Psoas muscle (tissue), 7 donors: ENCODE measurements at regions not wholly inside any gene's neighbourhood (a gene's known extent, or its start where the extent isn't known, plus 50 kb on each side); places are given as distances from the start of the nearest gene placed in this dataset.
A peak's percentile ranks its signal among the peaks of the same experiment; 100 is the strongest.

Source experiments
- ATAC-seq, 4 donors: fragments of 200-7000 bp; cut with Tn5 transposase; one replicate each; pipeline ENCODE4 v1.9.1; 2020; ENCODE audit warnings: moderate library complexity in 3 of 4, mild to moderate bottlenecking in 2 of 4
- DNase-seq, 2 donors: peaks; one replicate each; pipeline ENCODE4 v3.0.0-alpha.2; 2020
- H3K27ac ChIP-seq: fragments of 200-600 bp; one replicate; pipeline ENCODE4 v1.8.0; 2022
- H3K27me3 ChIP-seq, 3 donors: fragments of 200-600 bp in 1 of 3; one replicate each; pipeline versions ENCODE4 v1.6.1 to v1.8.0; 2013 to 2022; ENCODE audit warnings: low read length in 2 of 3, mild to moderate bottlenecking in 2 of 3, moderate library complexity in 1 of 3; ENCODE audit not compliant: insufficient read depth in 3 of 3
- H3K36me3 ChIP-seq, 2 donors: fragments of 200-600 bp in 1 of 2; one replicate each; pipeline versions ENCODE4 v1.6.1 to v1.8.0; 2013 to 2022; ENCODE audit warnings: low read depth in 1 of 2, mild to moderate bottlenecking in 1 of 2, moderate library complexity in 1 of 2; ENCODE audit not compliant: insufficient read depth in 1 of 2
- H3K4me1 ChIP-seq: fragments of 200-600 bp; one replicate; pipeline ENCODE4 v1.8.0; 2022
- H3K4me3 ChIP-seq: fragments of 200-600 bp; one replicate; pipeline ENCODE4 v1.8.0; 2022; ENCODE audit warnings: mild to moderate bottlenecking
- H3K9me3 ChIP-seq: fragments of 200-600 bp; one replicate; pipeline ENCODE4 v1.8.0; 2022
- CTCF ChIP-seq: fragments of 200-600 bp; IDR thresholded peaks from one replicate; pipeline ENCODE4 v1.8.0; 2022; ENCODE audit warnings: antibody characterized with exemption
- WGBS, 3 donors: extraction: QIAGEN DNeasy Blood & Tissue Kit; methylation state at CpG; one replicate each; pipeline versions ENCODE4 v1.1.6 to v1.1.7; 2013; 5-methylcytosine and 5-hydroxymethylcytosine counted together
- intact Hi-C, 2 donors: fragments of 100-400 bp; cut with DNase I; formaldehyde crosslinking; loops; one replicate each; pipeline versions ENCODE4 v1.11.0 to v1.14.2; 2022
- donor health status: healthy with polysubstance abuse.
- donor health status: DM: no; HTN: no; CAD: no; lungs with moderate emphysema.
- donor health status: Bipolar disorder and iron deficiency.
- donor health status: healthy.
- donor health status: DM: yes; HTN: yes; CAD: no.
- donor health status: DM: no; HTN: no; CAD: no.
- donor health status: DM: yes; HTN: yes; CAD: no.

DNA sequence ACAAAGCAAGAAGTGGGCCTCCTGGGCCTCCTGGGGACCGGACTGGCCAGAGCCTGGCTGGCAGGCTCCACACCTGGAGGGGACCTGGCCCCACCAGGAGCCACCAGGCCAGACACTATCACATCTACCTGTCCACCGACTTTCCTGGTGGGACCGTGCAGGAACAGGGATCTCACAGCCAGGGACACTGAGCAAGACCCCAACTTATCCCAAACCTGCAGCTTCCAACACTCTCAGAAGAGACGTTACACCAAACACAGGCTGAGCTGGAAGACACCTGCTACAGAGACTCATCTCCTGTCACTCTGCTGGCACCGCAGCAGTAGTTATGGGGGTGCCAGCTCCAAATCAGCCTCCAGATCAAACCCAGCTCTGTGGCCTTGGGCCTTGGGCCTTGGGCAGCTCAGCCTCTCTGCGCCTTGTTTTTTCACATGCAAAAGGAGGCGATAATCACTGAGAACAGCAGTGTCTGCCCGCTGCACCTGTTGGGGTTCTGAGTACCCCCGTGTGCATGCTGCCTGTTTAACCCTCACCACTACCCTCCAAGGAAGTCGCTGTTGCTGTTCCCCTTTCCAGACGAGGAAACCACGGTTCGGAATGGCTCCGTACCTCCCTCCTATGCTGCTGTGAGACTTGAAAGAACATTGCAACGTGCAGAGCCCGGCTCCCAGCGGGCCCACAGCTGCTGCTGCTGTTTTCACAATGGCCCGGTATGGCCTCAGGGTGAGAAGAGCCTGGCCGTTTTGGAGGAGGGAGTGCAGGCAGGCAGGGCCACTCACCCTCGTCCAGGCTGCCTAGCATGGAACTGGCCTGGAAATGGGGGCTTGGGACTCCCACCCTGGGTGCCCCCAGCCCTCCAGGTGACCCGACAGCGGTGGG, 69.6 kb downstream of the ADRA2C start:
- Histone ChIP-seq H3K27me3 (peaks cover 0 to 35% (median 7%) of the 10 kb centered on the region in 3 donors), H3K4me3 (no peak overlapping the region), H3K36me3 (no peaks in the 10 kb centered on the region), H3K4me1 (no peaks in the 10 kb centered on the region), H3K27ac (no peak overlapping the region), H3K9me3 (no peaks in the 10 kb centered on the region)
- 30 to 39% (median 33%) methylated on average over 22 of the region's 22 CpGs for WGBS, 3 donors
- no peak for DNase-seq
- intact Hi-C loops: no loop called here
- TF ChIP-seq CTCF: no peak
- ATAC-seq: no peak

GRCh38 chr4:3836406-3836755, 70.2 kb downstream of the ADRA2C start:
- peaks cover 0 to 35% (median 7%) of the 10 kb centered on the region in 3 donors for H3K27me3 ChIP-seq
- no peaks in the 10 kb centered on the region for H3K4me1 ChIP-seq
- no peak for DNase-seq
- H3K9me3 ChIP-seq: no peaks in the 10 kb centered on the region
- no peak for TF ChIP-seq CTCF
- WGBS, 3 donors: 40 to 49% (median 43%) methylated on average over 10 of the region's 10 CpGs
- intact Hi-C loops: no loop called here
- no peaks in the 10 kb centered on the region for H3K36me3 ChIP-seq
- no peak overlapping the region for H3K4me3 ChIP-seq
- ATAC-seq: no peak
- no peak overlapping the region for H3K27ac ChIP-seq

DNA sequence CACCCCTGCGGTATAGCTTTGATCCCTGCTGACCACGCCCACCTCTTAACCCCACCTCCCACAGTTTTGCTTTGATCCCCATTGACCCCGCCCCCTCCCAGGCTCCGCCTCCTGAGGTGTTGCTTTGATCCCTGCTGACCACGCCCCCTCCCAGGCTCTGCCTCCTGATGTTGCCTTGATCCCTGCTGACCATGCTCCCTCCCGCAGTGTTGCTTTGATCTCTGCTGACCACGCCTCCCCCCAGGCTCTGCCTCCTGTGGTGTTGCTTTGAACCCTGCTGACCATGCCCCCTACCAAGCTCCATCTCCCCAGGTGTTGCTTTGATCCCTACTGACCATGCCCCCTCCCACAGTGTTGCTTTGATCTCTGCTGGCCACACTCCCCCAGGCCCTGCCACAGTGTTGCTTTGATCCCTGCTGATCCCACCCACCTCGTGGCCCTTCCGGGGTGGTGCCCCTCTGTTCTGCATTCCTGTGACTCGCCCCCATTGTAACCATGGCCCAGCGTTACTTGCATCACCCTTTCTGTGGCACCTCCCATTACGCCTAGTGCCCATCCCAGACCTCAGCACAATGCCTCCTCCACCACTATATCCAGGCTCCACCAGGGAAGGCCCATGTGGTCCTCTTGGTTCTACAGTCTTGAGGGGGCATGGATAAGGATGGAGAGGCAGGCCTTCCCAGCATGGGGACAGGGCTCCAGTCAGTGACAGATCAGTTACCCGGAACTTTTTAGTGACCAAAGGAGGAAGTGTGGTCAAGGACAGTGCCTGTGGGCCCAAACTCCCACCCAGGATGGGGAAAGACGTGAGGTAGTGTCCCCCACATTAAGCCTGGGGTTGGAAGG, 70.8 kb downstream of the ADRA2C start:
- intact Hi-C loops: no loop called here
- no peak for ATAC-seq
- Histone ChIP-seq H3K4me1 (no peaks in the 10 kb centered on the region), H3K9me3 (no peaks in the 10 kb centered on the region), H3K4me3 (no peak overlapping the region), H3K27ac (no peak overlapping the region), H3K27me3 (peaks cover 0 to 39% (median 7%) of the 10 kb centered on the region in 3 donors), H3K36me3 (no peaks in the 10 kb centered on the region)
- DNase-seq: peak in 1 of 2 donors; percentile 19
- WGBS, 3 donors: 64 to 74% (median 71%) methylated on average over 12 to 14 of the region's 14 CpGs
- no peak for TF ChIP-seq CTCF

DNA sequence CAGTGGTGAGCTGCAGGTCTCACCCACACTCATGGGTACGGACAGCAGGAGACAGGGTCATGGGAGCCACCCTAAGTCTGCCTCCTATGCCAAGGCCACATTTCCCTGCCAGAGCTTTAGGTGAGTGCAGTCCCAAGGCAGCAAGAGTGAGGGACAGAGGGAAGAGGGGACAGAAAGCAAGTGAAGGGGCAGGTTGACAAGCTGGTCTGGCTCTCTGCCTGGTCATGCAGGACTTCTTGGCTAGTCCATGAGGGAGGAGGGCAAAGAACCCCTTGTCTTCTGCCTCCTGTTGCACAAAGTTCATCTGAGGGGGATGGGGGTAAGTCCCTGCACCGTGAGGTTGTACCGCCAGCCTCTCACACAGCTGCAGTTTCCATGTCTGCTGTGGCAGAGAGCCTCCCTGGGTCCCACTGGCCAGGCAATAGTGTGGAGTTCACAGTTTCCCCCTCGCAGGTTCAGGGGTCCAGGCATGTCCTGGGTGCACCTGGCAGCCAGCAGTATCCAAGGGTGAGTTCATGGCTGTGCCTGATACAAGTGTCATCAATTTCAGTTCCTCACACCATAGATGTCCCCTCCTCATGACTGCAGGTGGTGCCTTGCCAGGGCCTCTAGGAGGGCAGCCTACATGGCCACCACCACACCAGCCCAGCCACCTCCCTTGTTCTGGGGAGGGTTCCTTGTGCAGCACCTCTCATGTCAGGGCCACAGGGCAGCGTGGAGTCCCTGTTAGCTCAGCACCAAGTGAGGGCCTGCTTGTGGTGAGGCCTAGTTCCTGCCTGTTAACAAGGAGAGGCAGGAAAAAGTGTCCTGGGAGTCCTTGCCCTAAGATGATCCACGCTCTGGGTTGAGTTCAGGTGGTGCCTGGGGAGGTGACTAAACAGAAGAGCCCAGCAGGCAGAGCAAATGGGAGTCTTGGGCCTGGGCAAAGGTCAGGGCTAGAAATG, 72.5 kb downstream of the ADRA2C start:
- WGBS, 3 donors: 80 to 92% (median 92%) methylated on average over 4 to 6 of the region's 6 CpGs
- H3K36me3 ChIP-seq: no peaks in the 10 kb centered on the region
- H3K4me1 ChIP-seq: no peaks in the 10 kb centered on the region
- H3K9me3 ChIP-seq: no peaks in the 10 kb centered on the region
- no peak overlapping the region for H3K4me3 ChIP-seq
- DNase-seq (peak in 1 of 2 donors; percentile 21), ATAC-seq (no peak)
- no peak for TF ChIP-seq CTCF
- no peak overlapping the region for H3K27ac ChIP-seq
- intact Hi-C loops: no loop called here
- H3K27me3 ChIP-seq: peaks cover 0 to 32% (median 7%) of the 10 kb centered on the region in 3 donors
